ENCODE measurements at regions not wholly inside any gene's neighbourhood (a gene's known extent, or its start where the extent isn't known, plus 50 kb on each side); places are given as distances from the start of the nearest gene placed in this dataset.
A peak's percentile ranks its signal among the peaks of the same experiment; 100 is the strongest.
"Not testable (repeated sequence)": the region's sequence is repeated elsewhere in the genome, so short reads cannot be mapped to it uniquely, and the experiment has no call there.

- DNase-seq, result not testable (repeated sequence)
These were observed 60.3 kb upstream of the NMU start for GRCh38 chr4:55696424-55696823.

- DNase-seq, result no peak
These were observed 70.4 kb upstream of the NMU start for GRCh38 chr4:55706541-55706940.

- DNase-seq, result no peak
These were observed 71.4 kb upstream of the NMU start for GRCh38 chr4:55707507-55707906.

GRCh38 chr4:55707991-55708390, 71.9 kb upstream of the NMU start:
- not testable (repeated sequence) for DNase-seq

- DNase-seq, result not testable (repeated sequence)
These were observed 76.7 kb upstream of the NMU start for GRCh38 chr4:55712835-55713234.

GRCh38 chr4:55721651-55722050, 85.6 kb upstream of the NMU start:
- no peak for DNase-seq

GRCh38 chr4:55722132-55722531, 86.0 kb upstream of the NMU start:
- peak; percentile 70 for DNase-seq

GRCh38 chr4:55723403-55723802, 87.3 kb upstream of the NMU start:
- no peak for DNase-seq

GRCh38 chr4:55725057-55725456, 89.0 kb upstream of the NMU start:
- DNase-seq, result no peak

GRCh38 chr4:55727746-55728145, 91.6 kb upstream of the NMU start:
- no peak for DNase-seq

- no peak for DNase-seq
These were observed 90.0 kb upstream of the EXOC1L start for GRCh38 chr4:55729351-55730279.

GRCh38 chr4:55730280-55730931, 89.2 kb upstream of the EXOC1L start:
- no peak for DNase-seq

GRCh38 chr4:55731959-55732358, 87.6 kb upstream of the EXOC1L start:
- no peak for DNase-seq

- no peak for DNase-seq
These were observed 86.7 kb upstream of the EXOC1L start for GRCh38 chr4:55732864-55733263.

GRCh38 chr4:55733932-55734331, 85.7 kb upstream of the EXOC1L start:
- no peak for DNase-seq

- DNase-seq, result peak; percentile 11
These were observed 82.9 kb upstream of the EXOC1L start for GRCh38 chr4:55736605-55737183.

- DNase-seq, result peak; percentile 10
These were observed 76.9 kb upstream of the EXOC1L start for GRCh38 chr4:55742655-55743202.

- no peak for DNase-seq
These were observed 75.2 kb upstream of the EXOC1L start for GRCh38 chr4:55744369-55744768.

GRCh38 chr4:55745014-55745413, 74.6 kb upstream of the EXOC1L start:
- no peak for DNase-seq

GRCh38 chr4:55747793-55748192, 71.8 kb upstream of the EXOC1L start:
- DNase-seq, result no peak

GRCh38 chr4:55749666-55750065, 69.9 kb upstream of the EXOC1L start:
- DNase-seq, result no peak

- no peak for DNase-seq
These were observed 66.8 kb upstream of the EXOC1L start for GRCh38 chr4:55752810-55753209.

GRCh38 chr4:55753856-55754255, 65.7 kb upstream of the EXOC1L start:
- DNase-seq, result no peak
